ENCODE measurements at regions not wholly inside any gene's neighbourhood (a gene's known extent, or its start where the extent isn't known, plus 50 kb on each side); places are given as distances from the start of the nearest gene placed in this dataset.

DNA sequence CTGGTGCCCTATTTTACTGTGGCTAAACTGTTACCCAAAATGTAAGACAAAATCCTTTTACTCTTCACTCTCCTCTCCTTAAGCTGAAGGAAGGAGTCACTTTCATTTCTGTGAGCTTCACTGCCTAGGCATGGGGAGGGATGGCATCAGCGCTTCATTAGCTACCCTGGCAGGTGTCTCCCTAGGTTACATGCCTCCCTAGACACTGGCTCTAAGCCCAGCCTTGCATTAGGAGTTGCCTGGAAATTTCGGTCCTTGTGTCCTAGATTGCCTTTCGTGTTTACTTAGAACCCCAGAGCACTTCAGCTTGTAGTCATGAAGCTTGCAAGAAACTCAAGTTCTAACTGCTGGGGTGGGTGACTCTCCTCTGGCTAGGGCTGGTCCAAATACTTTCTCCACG, 520.5 kb upstream of the STXBP6 start:
- intact Hi-C loops (cut with micrococcal nuclease; ENCODE audit: unreplicated experiment), result no loop called here
- Histone ChIP-seq H3K27ac (ENCODE audit: extremely low read length, insufficient read depth, low read length) (no peak overlapping the region), H3K36me3 (replicated peaks in 1 of 2; ENCODE audit: control insufficient read depth in 1 of 2, insufficient read depth in 2 of 2, low read length in 2 of 2) (no peaks in the 10 kb centered on the region), H3K79me2 (ENCODE audit: insufficient read depth, low read length) (no peaks in the 10 kb centered on the region), H3K9me3 (ENCODE audit: low read length) (peaks cover 98% of the 10 kb centered on the region), H3K4me2 (ENCODE audit: low read depth, low read length) (no peak overlapping the region), H4K20me1 (ENCODE audit: insufficient read depth, low read length) (no peaks in the 10 kb centered on the region), H3K27me3 (ENCODE audit: control insufficient read depth in 1 of 2, insufficient read depth in 2 of 2, low read length in 2 of 2) (no peaks in the 10 kb centered on the region), H2AFZ (ENCODE audit: low read length) (no peak overlapping the region), H3K4me3 (replicated peaks in 1 of 3; ENCODE audit: insufficient read depth in 1 of 3, low read depth in 2 of 3, low read length in 3 of 3) (no peak overlapping the region), H3K4me1 (ENCODE audit: insufficient read depth, low read length) (no peaks in the 10 kb centered on the region), H3K9ac (ENCODE audit: insufficient read depth, low read depth, low read length) (no peak overlapping the region)
- ChIA-PET POLR2A (no interaction called here), CTCF (ENCODE audit: low intra/inter-chr PET ratio, low total read pairs) (no interaction called here)
- ATAC-seq, result no peak
- WGBS (ENCODE audit: low lambda C conversion rate), result 0% methylated on average over 4 of the region's 4 CpGs
- no peak for FAIRE-seq
- DNase-seq (ENCODE audit: low spot score), result no peak
- no TSS peak for BruUV-seq (replicated peaks)
- in situ Hi-C loops (cut with HindIII; ENCODE audit: extremely low pct_ligation_motif_present, low pct_unique_long_range_greater_than_20kb), result no loop called here
- TF ChIP-seq ATAD3A (CRISPR knock-in tag; IDR thresholded peaks at IDR 0.05) (no peak), MYNN (CRISPR knock-in tag; IDR thresholded peaks at IDR 0.05; ENCODE audit: low read depth) (no peak), IRF2 (CRISPR knock-in tag; IDR thresholded peaks at IDR 0.05) (no peak), LCORL (IDR thresholded peaks at IDR 0.05) (no peak), LCORL (CRISPR knock-in tag; IDR thresholded peaks at IDR 0.05) (no peak), ZNF44 (CRISPR knock-in tag; IDR thresholded peaks at IDR 0.05) (no peak), ZNF232 (CRISPR knock-in tag; IDR thresholded peaks at IDR 0.05; ENCODE audit: borderline replicate concordance) (no peak), ZNF124 (CRISPR knock-in tag; IDR thresholded peaks at IDR 0.05) (no peak), ZNF878 (CRISPR knock-in tag; IDR thresholded peaks at IDR 0.05) (no peak), ZNF484 (CRISPR knock-in tag; IDR thresholded peaks at IDR 0.05; ENCODE audit: borderline replicate concordance, low read depth) (no peak), CREM (IDR thresholded peaks at IDR 0.05) (no peak), CREM (CRISPR knock-in tag; IDR thresholded peaks at IDR 0.05) (no peak)
- TF ChIP-seq, protein P1, sequence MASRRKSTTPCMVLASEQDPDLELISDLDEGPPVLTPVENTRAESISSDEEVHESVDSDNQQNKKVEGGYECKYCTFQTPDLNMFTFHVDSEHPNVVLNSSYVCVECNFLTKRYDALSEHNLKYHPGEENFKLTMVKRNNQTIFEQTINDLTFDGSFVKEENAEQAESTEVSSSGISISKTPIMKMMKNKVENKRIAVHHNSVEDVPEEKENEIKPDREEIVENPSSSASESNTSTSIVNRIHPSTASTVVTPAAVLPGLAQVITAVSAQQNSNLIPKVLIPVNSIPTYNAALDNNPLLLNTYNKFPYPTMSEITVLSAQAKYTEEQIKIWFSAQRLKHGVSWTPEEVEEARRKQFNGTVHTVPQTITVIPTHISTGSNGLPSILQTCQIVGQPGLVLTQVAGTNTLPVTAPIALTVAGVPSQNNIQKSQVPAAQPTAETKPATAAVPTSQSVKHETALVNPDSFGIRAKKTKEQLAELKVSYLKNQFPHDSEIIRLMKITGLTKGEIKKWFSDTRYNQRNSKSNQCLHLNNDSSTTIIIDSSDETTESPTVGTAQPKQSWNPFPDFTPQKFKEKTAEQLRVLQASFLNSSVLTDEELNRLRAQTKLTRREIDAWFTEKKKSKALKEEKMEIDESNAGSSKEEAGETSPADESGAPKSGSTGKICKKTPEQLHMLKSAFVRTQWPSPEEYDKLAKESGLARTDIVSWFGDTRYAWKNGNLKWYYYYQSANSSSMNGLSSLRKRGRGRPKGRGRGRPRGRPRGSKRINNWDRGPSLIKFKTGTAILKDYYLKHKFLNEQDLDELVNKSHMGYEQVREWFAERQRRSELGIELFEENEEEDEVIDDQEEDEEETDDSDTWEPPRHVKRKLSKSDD (CRISPR knock-in tag; IDR thresholded peaks at IDR 0.05; ENCODE audit: low read depth), result no peak
- TF ChIP-seq, protein P2, sequence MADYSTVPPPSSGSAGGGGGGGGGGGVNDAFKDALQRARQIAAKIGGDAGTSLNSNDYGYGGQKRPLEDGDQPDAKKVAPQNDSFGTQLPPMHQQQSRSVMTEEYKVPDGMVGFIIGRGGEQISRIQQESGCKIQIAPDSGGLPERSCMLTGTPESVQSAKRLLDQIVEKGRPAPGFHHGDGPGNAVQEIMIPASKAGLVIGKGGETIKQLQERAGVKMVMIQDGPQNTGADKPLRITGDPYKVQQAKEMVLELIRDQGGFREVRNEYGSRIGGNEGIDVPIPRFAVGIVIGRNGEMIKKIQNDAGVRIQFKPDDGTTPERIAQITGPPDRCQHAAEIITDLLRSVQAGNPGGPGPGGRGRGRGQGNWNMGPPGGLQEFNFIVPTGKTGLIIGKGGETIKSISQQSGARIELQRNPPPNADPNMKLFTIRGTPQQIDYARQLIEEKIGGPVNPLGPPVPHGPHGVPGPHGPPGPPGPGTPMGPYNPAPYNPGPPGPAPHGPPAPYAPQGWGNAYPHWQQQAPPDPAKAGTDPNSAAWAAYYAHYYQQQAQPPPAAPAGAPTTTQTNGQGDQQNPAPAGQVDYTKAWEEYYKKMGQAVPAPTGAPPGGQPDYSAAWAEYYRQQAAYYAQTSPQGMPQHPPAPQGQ (CRISPR knock-in tag; IDR thresholded peaks at IDR 0.05; ENCODE audit: borderline replicate concordance), result no peak
- TF ChIP-seq, protein P3, sequence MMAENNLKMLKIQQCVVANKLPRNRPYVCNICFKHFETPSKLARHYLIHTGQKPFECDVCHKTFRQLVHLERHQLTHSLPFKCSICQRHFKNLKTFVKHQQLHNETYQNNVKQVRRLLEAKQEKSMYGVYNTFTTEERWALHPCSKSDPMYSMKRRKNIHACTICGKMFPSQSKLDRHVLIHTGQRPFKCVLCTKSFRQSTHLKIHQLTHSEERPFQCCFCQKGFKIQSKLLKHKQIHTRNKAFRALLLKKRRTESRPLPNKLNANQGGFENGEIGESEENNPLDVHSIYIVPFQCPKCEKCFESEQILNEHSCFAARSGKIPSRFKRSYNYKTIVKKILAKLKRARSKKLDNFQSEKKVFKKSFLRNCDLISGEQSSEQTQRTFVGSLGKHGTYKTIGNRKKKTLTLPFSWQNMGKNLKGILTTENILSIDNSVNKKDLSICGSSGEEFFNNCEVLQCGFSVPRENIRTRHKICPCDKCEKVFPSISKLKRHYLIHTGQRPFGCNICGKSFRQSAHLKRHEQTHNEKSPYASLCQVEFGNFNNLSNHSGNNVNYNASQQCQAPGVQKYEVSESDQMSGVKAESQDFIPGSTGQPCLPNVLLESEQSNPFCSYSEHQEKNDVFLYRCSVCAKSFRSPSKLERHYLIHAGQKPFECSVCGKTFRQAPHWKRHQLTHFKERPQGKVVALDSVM (CRISPR knock-in tag; IDR thresholded peaks at IDR 0.05), result no peak
- TF ChIP-seq, protein P4, sequence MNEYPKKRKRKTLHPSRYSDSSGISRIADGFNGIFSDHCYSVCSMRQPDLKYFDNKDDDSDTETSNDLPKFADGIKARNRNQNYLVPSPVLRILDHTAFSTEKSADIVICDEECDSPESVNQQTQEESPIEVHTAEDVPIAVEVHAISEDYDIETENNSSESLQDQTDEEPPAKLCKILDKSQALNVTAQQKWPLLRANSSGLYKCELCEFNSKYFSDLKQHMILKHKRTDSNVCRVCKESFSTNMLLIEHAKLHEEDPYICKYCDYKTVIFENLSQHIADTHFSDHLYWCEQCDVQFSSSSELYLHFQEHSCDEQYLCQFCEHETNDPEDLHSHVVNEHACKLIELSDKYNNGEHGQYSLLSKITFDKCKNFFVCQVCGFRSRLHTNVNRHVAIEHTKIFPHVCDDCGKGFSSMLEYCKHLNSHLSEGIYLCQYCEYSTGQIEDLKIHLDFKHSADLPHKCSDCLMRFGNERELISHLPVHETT (CRISPR knock-in tag; conservative IDR thresholded peaks at IDR 0.05), result no peak

Data from HepG2 (cell line).